HG03432 (cell line): ENCODE measurements at regions not wholly inside any gene's neighbourhood (a gene's known extent, or its start where the extent isn't known, plus 50 kb on each side); places are given as distances from the start of the nearest gene placed in this dataset.
"Not testable (repeated sequence)": the region's sequence is repeated elsewhere in the genome, so short reads cannot be mapped to it uniquely, and the experiment has no call there.

Experiments used
- ATAC-seq: cut with Tn5 transposase; IDR thresholded peaks from one replicate; pipeline ENCODE4 v1.9.1; 2021; ENCODE audit warnings: mild to moderate bottlenecking, moderate library complexity; ENCODE audit not compliant: unreplicated experiment

- no peak for ATAC-seq
Observed at GRCh38 chr10:33794460-33794859, 460.0 kb upstream of the NRP1 start.

- ATAC-seq = no peak
Observed at GRCh38 chr10:33793793-33794192, 459.3 kb upstream of the NRP1 start.

GRCh38 chr10:33791272-33791660 is 456.8 kb upstream of the NRP1 start:
- no peak for ATAC-seq

- ATAC-seq = no peak
Observed at GRCh38 chr10:33790521-33791271, 456.2 kb upstream of the NRP1 start.

GRCh38 chr10:33783557-33783956 is 449.1 kb upstream of the NRP1 start:
- ATAC-seq = no peak

- ATAC-seq = no peak
Observed at GRCh38 chr10:33783078-33783477, 448.6 kb upstream of the NRP1 start.

GRCh38 chr10:33781606-33782395 is 447.3 kb upstream of the NRP1 start:
- ATAC-seq = no peak

GRCh38 chr10:33780961-33781360 is 446.5 kb upstream of the NRP1 start:
- ATAC-seq = no peak

- no peak for ATAC-seq
Observed at GRCh38 chr10:33777223-33777622, 442.8 kb upstream of the NRP1 start.

GRCh38 chr10:33776419-33777070 is 442.1 kb upstream of the NRP1 start:
- ATAC-seq = no peak

- no peak for ATAC-seq
Observed at GRCh38 chr10:33774857-33775256, 440.4 kb upstream of the NRP1 start.

GRCh38 chr10:33773886-33774480 is 439.5 kb upstream of the NRP1 start:
- ATAC-seq = no peak

- no peak for ATAC-seq
Observed at GRCh38 chr10:33773253-33773573, 438.7 kb upstream of the NRP1 start.

- peak; percentile 65 for ATAC-seq
Observed at GRCh38 chr10:33772370-33773252, 438.1 kb upstream of the NRP1 start.

GRCh38 chr10:33771856-33772255 is 437.4 kb upstream of the NRP1 start:
- ATAC-seq = not testable (repeated sequence)

- no peak for ATAC-seq
Observed at GRCh38 chr10:33764694-33765185, 430.3 kb upstream of the NRP1 start.

- ATAC-seq = no peak
Observed at GRCh38 chr10:33760056-33760943, 425.8 kb upstream of the NRP1 start.

- ATAC-seq = no peak
Observed at GRCh38 chr10:33759191-33759590, 424.7 kb upstream of the NRP1 start.

- no peak for ATAC-seq
Observed at GRCh38 chr10:33758299-33758698, 423.8 kb upstream of the NRP1 start.
